Keratinocyte (primary cell): ENCODE measurements at regions not wholly inside any gene's neighbourhood (a gene's known extent, or its start where the extent isn't known, plus 50 kb on each side); places are given as distances from the start of the nearest gene placed in this dataset.
"Not testable (repeated sequence)": the region's sequence is repeated elsewhere in the genome, so short reads cannot be mapped to it uniquely, and the experiment has no call there.

Experiments used
- DNase-seq: peaks from one replicate; pipeline ENCODE4 v3.0.0-alpha.2; 2011; ENCODE audit warnings: low read depth, missing footprints, low spot score
- FAIRE-seq: peaks from 2 replicates; lab custom pipeline; 2011; peaks lifted over from hg19 to GRCh38; lab: Jason Lieb, UNC
- H2AFZ ChIP-seq: 2 replicates; pipeline ENCODE4 v1.6.0; 2012; ENCODE audit warnings: low read length, control low read depth, inconsistent platforms; ENCODE audit not compliant: control insufficient read depth
- H3K27ac ChIP-seq: 2 replicates; pipeline ENCODE4 v1.5.1; 2011; ENCODE audit warnings: low read length; ENCODE audit not compliant: control insufficient read depth, insufficient read depth
- H3K27me3 ChIP-seq: 3 replicates; pipeline ENCODE4 v1.6.0; 2011; ENCODE audit warnings: low read length; ENCODE audit not compliant: control insufficient read depth, insufficient read depth; ENCODE audit errors: extremely low read depth
- H3K36me3 ChIP-seq, 2 experiments: 2 replicates in 1 of 2; 3 replicates in 1 of 2; pipeline ENCODE4 v1.5.1; 2011; ENCODE audit warnings: low read length in 2 of 2, mild to moderate bottlenecking in 1 of 2; ENCODE audit not compliant: control insufficient read depth in 2 of 2, insufficient read depth in 2 of 2; ENCODE audit errors: extremely low read depth in 1 of 2
- H3K4me1 ChIP-seq: 3 replicates; pipeline ENCODE4 v1.5.1; 2011; ENCODE audit warnings: low read length; ENCODE audit not compliant: control insufficient read depth, insufficient read depth; ENCODE audit errors: extremely low read depth
- H3K4me2 ChIP-seq: 3 replicates; pipeline ENCODE4 v1.6.0; 2011; ENCODE audit warnings: low read depth, low read length; ENCODE audit not compliant: control insufficient read depth, insufficient read depth; ENCODE audit errors: extremely low read depth
- H3K4me3 ChIP-seq, 3 experiments: fragments of 200-600 bp in 1 of 3; sonication (generic) in 1 of 3; 2 replicates in 2 of 3; 3 replicates in 1 of 3; pipeline ENCODE4 v1.5.1; 2011 to 2016; ENCODE audit warnings: low read length in 3 of 3, mild to moderate bottlenecking in 3 of 3, control low read depth in 2 of 3, inconsistent platforms in 1 of 3, low read depth in 1 of 3, mixed read lengths in 1 of 3, mixed run types in 1 of 3, moderate library complexity in 1 of 3; ENCODE audit not compliant: control insufficient read depth in 2 of 3, insufficient read depth in 2 of 3; ENCODE audit errors: extremely low read depth in 1 of 3
- H3K79me2 ChIP-seq: 2 replicates; pipeline ENCODE4 v1.6.0; 2012; ENCODE audit warnings: low read length; ENCODE audit not compliant: control insufficient read depth, insufficient read depth
- H3K9ac ChIP-seq: 3 replicates; pipeline ENCODE4 v1.6.0; 2011; ENCODE audit warnings: low read length; ENCODE audit not compliant: control insufficient read depth, insufficient read depth; ENCODE audit errors: extremely low read depth
- H3K9me1 ChIP-seq: 3 replicates; pipeline ENCODE4 v1.6.0; 2011; ENCODE audit warnings: low read length; ENCODE audit not compliant: control insufficient read depth, insufficient read depth; ENCODE audit errors: extremely low read depth
- H3K9me3 ChIP-seq: 2 replicates; pipeline ENCODE4 v1.5.1; 2012; ENCODE audit warnings: low read depth, low read length; ENCODE audit not compliant: control insufficient read depth
- H4K20me1 ChIP-seq: 3 replicates; pipeline ENCODE4 v1.6.0; 2011; ENCODE audit warnings: low read length; ENCODE audit not compliant: control insufficient read depth, insufficient read depth; ENCODE audit errors: extremely low read depth
- CTCF ChIP-seq, 3 experiments: IDR thresholded peaks in 1 of 3; conservative IDR thresholded peaks in 1 of 3; optimal IDR thresholded peaks in 1 of 3; 2 replicates in 2 of 3; 3 replicates in 1 of 3; pipeline versions ENCODE3 to v1.5.1; 2011; ENCODE audit warnings: low read length in 3 of 3, mild to moderate bottlenecking in 3 of 3, moderate library complexity in 2 of 3, control low read depth in 1 of 3, inconsistent platforms in 1 of 3; ENCODE audit not compliant: insufficient read depth in 2 of 3; ENCODE audit errors: extremely low read depth in 1 of 3
- EZH2 ChIP-seq: IDR thresholded peaks from one replicate; pipeline ENCODE4 v1.6.1; 2012; ENCODE audit warnings: inconsistent platforms, mild to moderate bottlenecking, low read length, moderate library complexity
- dilution Hi-C: fragments of 300-500 bp; cut with MboI; formaldehyde crosslinking; loops from one replicate; pipeline ENCODE4 v1.7.0; 2020; ENCODE audit warnings: low sequenced_read_pairs; ENCODE audit not compliant: extremely low pct_ligation_motif_present

- H3K4me3 ChIP-seq, result no peak overlapping the region
- no peaks in the 10 kb centered on the region for H3K9me1 ChIP-seq
- no peak for FAIRE-seq
- no peaks in the 10 kb centered on the region for H3K79me2 ChIP-seq
- H3K4me1 ChIP-seq, result no peaks in the 10 kb centered on the region
- H3K4me2 ChIP-seq, result no peak overlapping the region
- no peaks in the 10 kb centered on the region for H3K9me3 ChIP-seq
- no peak overlapping the region for H2AFZ ChIP-seq
- H3K27ac ChIP-seq, result no peak overlapping the region
- no peak overlapping the region for H3K9ac ChIP-seq
- no peaks in the 10 kb centered on the region for H3K36me3 ChIP-seq
- H4K20me1 ChIP-seq, result no peaks in the 10 kb centered on the region
- no peak for DNase-seq
- TF ChIP-seq EZH2 (no peak), CTCF (optimal IDR thresholded peaks at IDR 0.05 in 1 of 3, IDR thresholded peaks at IDR 0.05 in 1 of 3, conservative IDR thresholded peaks at IDR 0.05 in 1 of 3; ENCODE audit: extremely low read depth in 1 of 3, insufficient read depth in 2 of 3, low read length in 3 of 3) (no peak)
- no peaks in the 10 kb centered on the region for H3K27me3 ChIP-seq
- dilution Hi-C loops, result no loop called here
These were observed 128.9 kb upstream of the CFAP20DC start for GRCh38 chr3:59178698-59179097.

GRCh38 chr3:59171491-59171890 is 121.7 kb upstream of the CFAP20DC start:
- Histone ChIP-seq H3K4me1 (no peaks in the 10 kb centered on the region), H3K27ac (no peak overlapping the region), H3K9me1 (no peaks in the 10 kb centered on the region), H3K9ac (no peak overlapping the region), H2AFZ (no peak overlapping the region), H3K79me2 (no peaks in the 10 kb centered on the region), H3K36me3 (no peaks in the 10 kb centered on the region), H4K20me1 (no peaks in the 10 kb centered on the region), H3K9me3 (no peaks in the 10 kb centered on the region), H3K4me2 (no peak overlapping the region), H3K27me3 (no peaks in the 10 kb centered on the region), H3K4me3 (no peak overlapping the region)
- dilution Hi-C loops, result no loop called here
- DNase-seq, result no peak
- no peak for TF ChIP-seq EZH2
- peak; percentile 5 for FAIRE-seq

GRCh38 chr3:59170166-59170565 is 120.3 kb upstream of the CFAP20DC start:
- H3K9ac ChIP-seq, H3K36me3 ChIP-seq, H3K4me1 ChIP-seq, DNase-seq, H3K9me1 ChIP-seq, dilution Hi-C loops, H2AFZ ChIP-seq, H3K79me2 ChIP-seq, H3K4me3 ChIP-seq, H3K27ac ChIP-seq, FAIRE-seq, H4K20me1 ChIP-seq, H3K9me3 ChIP-seq, H3K27me3 ChIP-seq, H3K4me2 ChIP-seq: not testable (repeated sequence)
